22Rv1 (cell line): ENCODE measurements at regions not wholly inside any gene's neighbourhood (a gene's known extent, or its start where the extent isn't known, plus 50 kb on each side); places are given as distances from the start of the nearest gene placed in this dataset.

ENCODE experiments used
- ZFX ChIP-seq: fragments of 450-650 bp; IDR thresholded peaks from 2 replicates; pipeline ENCODE4 v1.6.1; 2017; ENCODE audit warnings: antibody characterized with exemption, borderline replicate concordance
- TF ChIP-seq, protein P1 (sequence below): fragments of 450-650 bp; IDR thresholded peaks from 2 replicates; pipeline ENCODE4 v1.5.1; 2017; ENCODE audit warnings: mild to moderate bottlenecking

DNA sequence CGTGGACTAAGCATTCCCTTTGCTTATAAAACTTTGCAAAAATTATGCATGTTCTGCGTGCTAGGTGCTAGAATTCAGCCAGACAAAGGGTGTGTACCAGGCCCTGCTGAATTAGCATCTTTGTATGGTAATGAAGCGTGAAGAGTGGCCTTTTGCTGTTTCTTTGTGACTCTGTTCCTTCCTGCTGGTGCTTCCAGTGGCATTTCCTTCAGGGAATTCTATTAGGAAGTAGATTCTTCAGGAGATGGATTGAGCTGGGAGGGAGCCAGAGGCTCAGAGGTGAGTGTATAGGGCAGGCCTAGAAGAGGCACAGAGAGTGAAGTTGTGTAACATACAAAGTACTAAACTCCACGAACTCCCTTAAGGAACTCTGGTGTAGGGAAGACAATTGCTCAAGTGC lies 73.9 kb upstream of the ASIC2 start:
- TF ChIP-seq, protein P1, sequence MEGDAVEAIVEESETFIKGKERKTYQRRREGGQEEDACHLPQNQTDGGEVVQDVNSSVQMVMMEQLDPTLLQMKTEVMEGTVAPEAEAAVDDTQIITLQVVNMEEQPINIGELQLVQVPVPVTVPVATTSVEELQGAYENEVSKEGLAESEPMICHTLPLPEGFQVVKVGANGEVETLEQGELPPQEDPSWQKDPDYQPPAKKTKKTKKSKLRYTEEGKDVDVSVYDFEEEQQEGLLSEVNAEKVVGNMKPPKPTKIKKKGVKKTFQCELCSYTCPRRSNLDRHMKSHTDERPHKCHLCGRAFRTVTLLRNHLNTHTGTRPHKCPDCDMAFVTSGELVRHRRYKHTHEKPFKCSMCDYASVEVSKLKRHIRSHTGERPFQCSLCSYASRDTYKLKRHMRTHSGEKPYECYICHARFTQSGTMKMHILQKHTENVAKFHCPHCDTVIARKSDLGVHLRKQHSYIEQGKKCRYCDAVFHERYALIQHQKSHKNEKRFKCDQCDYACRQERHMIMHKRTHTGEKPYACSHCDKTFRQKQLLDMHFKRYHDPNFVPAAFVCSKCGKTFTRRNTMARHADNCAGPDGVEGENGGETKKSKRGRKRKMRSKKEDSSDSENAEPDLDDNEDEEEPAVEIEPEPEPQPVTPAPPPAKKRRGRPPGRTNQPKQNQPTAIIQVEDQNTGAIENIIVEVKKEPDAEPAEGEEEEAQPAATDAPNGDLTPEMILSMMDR, result no peak
- TF ChIP-seq ZFX, result no peak
